CD14-positive monocyte (primary cell): ENCODE measurements at regions not wholly inside any gene's neighbourhood (a gene's known extent, or its start where the extent isn't known, plus 50 kb on each side); places are given as distances from the start of the nearest gene placed in this dataset.

Experiments used
- DNase-seq, 3 donors: peaks; one replicate each; pipeline ENCODE4 v3.0.0-alpha.2; 2011 to 2022
- H2AFZ ChIP-seq: 2 replicates; pipeline ENCODE4 v1.6.0; 2012; ENCODE audit warnings: mild to moderate bottlenecking, low read depth, low read length, inconsistent platforms; ENCODE audit not compliant: insufficient read depth, poor library complexity, severe bottlenecking
- H3K27ac ChIP-seq, 2 donors: 1 replicate in 1 of 2; 2 replicates in 1 of 2; pipeline ENCODE4 v1.5.1; 2012 to 2013; ENCODE audit warnings: low read length in 2 of 2, control low read depth in 1 of 2, inconsistent platforms in 1 of 2, low read depth in 1 of 2, mild to moderate bottlenecking in 1 of 2
- H3K27me3 ChIP-seq, 2 donors: one replicate each; pipeline versions ENCODE4 v1.6.0 to v1.6.1; 2011 to 2013; ENCODE audit warnings: low read length in 2 of 2; ENCODE audit not compliant: control insufficient read depth in 2 of 2, insufficient read depth in 2 of 2
- H3K36me3 ChIP-seq, 2 donors: replicated peaks in 1 of 2; 1 replicate in 1 of 2; 2 replicates in 1 of 2; pipeline versions ENCODE4 v1.5.1 to v1.6.1; 2012 to 2013; ENCODE audit warnings: low read length in 2 of 2, control low read depth in 1 of 2, inconsistent platforms in 1 of 2, mild to moderate bottlenecking in 1 of 2; ENCODE audit not compliant: insufficient read depth in 2 of 2, control insufficient read depth in 1 of 2
- H3K4me1 ChIP-seq, 2 donors: 1 replicate in 1 of 2; 2 replicates in 1 of 2; pipeline versions ENCODE4 v1.5.1 to v1.6.1; 2012 to 2013; ENCODE audit warnings: low read length in 2 of 2, control low read depth in 1 of 2, inconsistent platforms in 1 of 2, mild to moderate bottlenecking in 1 of 2, moderate library complexity in 1 of 2; ENCODE audit not compliant: insufficient read depth in 2 of 2, control insufficient read depth in 1 of 2
- H3K4me2 ChIP-seq: replicated peaks from 2 replicates; pipeline ENCODE3; 2012; ENCODE audit warnings: low read length, moderate library complexity, mild to moderate bottlenecking; ENCODE audit not compliant: poor library complexity, severe bottlenecking; ENCODE audit errors: extremely low read depth
- H3K4me3 ChIP-seq, 3 experiments: fragments of 200-600 bp in 1 of 3; sonication (generic) in 1 of 3; replicated peaks in 1 of 3; 1 replicate in 2 of 3; 2 replicates in 1 of 3; pipeline ENCODE4 v1.5.1; 2011 to 2013; ENCODE audit warnings: low read length in 3 of 3, mild to moderate bottlenecking in 3 of 3, control low read depth in 2 of 3, low read depth in 2 of 3, inconsistent platforms in 1 of 3, moderate library complexity in 1 of 3
- H3K79me2 ChIP-seq: 2 replicates; pipeline ENCODE4 v1.6.0; 2012; ENCODE audit warnings: mild to moderate bottlenecking, control low read depth, inconsistent platforms, low read length, moderate library complexity; ENCODE audit not compliant: insufficient read depth
- H3K9ac ChIP-seq: 2 replicates; pipeline ENCODE4 v1.6.0; 2017; ENCODE audit warnings: low read length, mild to moderate bottlenecking; ENCODE audit not compliant: insufficient read depth, poor library complexity, severe bottlenecking
- H3K9me3 ChIP-seq, 2 donors: replicated peaks in 1 of 2; 1 replicate in 1 of 2; 2 replicates in 1 of 2; pipeline versions ENCODE4 v1.5.1 to v1.6.1; 2012 to 2013; ENCODE audit warnings: low read length in 2 of 2, control low read depth in 1 of 2; ENCODE audit not compliant: control insufficient read depth in 1 of 2, insufficient read depth in 1 of 2
- H4K20me1 ChIP-seq: 2 replicates; pipeline ENCODE4 v1.6.0; 2012; ENCODE audit warnings: mild to moderate bottlenecking, low read length, control low read depth, moderate library complexity; ENCODE audit not compliant: insufficient read depth
- H3K27ac Mint-ChIP-seq, 7 donors: one replicate each; pipeline ENCODE4 v1.8.0; 2020; ENCODE audit warnings: mild to moderate bottlenecking in 7 of 7, mixed read lengths in 7 of 7, moderate library complexity in 6 of 7, inconsistent platforms in 2 of 7
- H3K27me3 Mint-ChIP-seq, 3 donors: one replicate each; pipeline ENCODE4 v1.8.0; 2021 to 2022; ENCODE audit warnings: low read depth in 3 of 3, mild to moderate bottlenecking in 3 of 3, mixed read lengths in 3 of 3, moderate library complexity in 3 of 3, inconsistent platforms in 1 of 3
- H3K36me3 Mint-ChIP-seq, 2 donors: one replicate each; pipeline ENCODE4 v1.8.0; 2020; ENCODE audit warnings: mixed read lengths in 2 of 2, inconsistent platforms in 1 of 2, mild to moderate bottlenecking in 1 of 2
- H3K4me1 Mint-ChIP-seq: one replicate; pipeline ENCODE4 v1.8.0; 2020; ENCODE audit warnings: mild to moderate bottlenecking, mixed read lengths
- H3K4me3 Mint-ChIP-seq, 2 donors: one replicate each; pipeline ENCODE4 v1.8.0; 2020; ENCODE audit warnings: mild to moderate bottlenecking in 2 of 2, mixed read lengths in 2 of 2, moderate library complexity in 1 of 2
- H3K9me3 Mint-ChIP-seq, 7 donors: one replicate each; pipeline ENCODE4 v1.8.0; 2020 to 2022; ENCODE audit warnings: mixed read lengths in 7 of 7, mild to moderate bottlenecking in 6 of 7, moderate library complexity in 6 of 7, inconsistent platforms in 2 of 7
- WGBS: methylation state at CpG from one replicate; pipeline ENCODE4 v1.1.5; 2013; ENCODE audit warnings: missing lambda C conversion rate; ENCODE audit not compliant: insufficient coverage; 5-methylcytosine and 5-hydroxymethylcytosine counted together
- intact Hi-C, 2 donors: fragments of 100-400 bp; cut with micrococcal nuclease; formaldehyde crosslinking; loops; one replicate each; pipeline versions ENCODE4 v1.15.0 to v1.15.1; 2023
- TF ChIP-seq, protein P1 (sequence below): fragments of 200-600 bp; IDR thresholded peaks from one replicate; pipeline ENCODE4 v1.8.0; 2022; ENCODE audit warnings: antibody characterized with exemption, mild to moderate bottlenecking

DNA sequence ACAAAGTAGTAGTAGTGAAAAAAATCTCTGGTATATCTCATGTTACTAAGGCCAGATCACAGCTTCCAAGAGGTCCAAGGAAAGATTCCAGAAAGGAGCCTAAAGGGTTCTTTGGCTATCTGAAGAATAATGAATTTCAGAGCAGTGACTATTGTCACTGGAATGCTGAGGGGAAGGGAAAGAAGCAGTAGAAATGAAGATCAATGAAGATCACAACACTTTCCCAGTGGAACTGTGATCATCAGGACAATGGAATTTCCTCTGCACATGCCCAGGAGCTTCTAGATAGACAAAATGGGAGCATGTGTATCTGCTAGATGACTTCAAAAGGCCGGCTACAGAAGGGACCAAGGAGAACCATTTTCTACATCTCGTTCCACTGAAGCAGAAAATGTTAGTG is 219.5 kb upstream of the PHYHIPL start:
- intact Hi-C loops, result no loop called here
- Histone ChIP-seq H3K27ac (no peak overlapping the region), H3K4me2 (no peak overlapping the region), H2AFZ (no peak overlapping the region), H3K79me2 (no peaks in the 10 kb centered on the region), H3K4me3 (no peak overlapping the region), H4K20me1 (no peaks in the 10 kb centered on the region), H3K27me3 (no peaks in the 10 kb centered on the region), H3K36me3 (no peaks in the 10 kb centered on the region), H3K9me3 (no peaks in the 10 kb centered on the region), H3K4me1 (no peaks in the 10 kb centered on the region), H3K9ac (no peak overlapping the region)
- WGBS, result 100% methylated on average over 1 of the region's 2 CpGs
- no peaks in the 10 kb centered on the region for H3K36me3 Mint-ChIP-seq
- TF ChIP-seq, protein P1, sequence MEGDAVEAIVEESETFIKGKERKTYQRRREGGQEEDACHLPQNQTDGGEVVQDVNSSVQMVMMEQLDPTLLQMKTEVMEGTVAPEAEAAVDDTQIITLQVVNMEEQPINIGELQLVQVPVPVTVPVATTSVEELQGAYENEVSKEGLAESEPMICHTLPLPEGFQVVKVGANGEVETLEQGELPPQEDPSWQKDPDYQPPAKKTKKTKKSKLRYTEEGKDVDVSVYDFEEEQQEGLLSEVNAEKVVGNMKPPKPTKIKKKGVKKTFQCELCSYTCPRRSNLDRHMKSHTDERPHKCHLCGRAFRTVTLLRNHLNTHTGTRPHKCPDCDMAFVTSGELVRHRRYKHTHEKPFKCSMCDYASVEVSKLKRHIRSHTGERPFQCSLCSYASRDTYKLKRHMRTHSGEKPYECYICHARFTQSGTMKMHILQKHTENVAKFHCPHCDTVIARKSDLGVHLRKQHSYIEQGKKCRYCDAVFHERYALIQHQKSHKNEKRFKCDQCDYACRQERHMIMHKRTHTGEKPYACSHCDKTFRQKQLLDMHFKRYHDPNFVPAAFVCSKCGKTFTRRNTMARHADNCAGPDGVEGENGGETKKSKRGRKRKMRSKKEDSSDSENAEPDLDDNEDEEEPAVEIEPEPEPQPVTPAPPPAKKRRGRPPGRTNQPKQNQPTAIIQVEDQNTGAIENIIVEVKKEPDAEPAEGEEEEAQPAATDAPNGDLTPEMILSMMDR, result no peak
- no peaks in the 10 kb centered on the region for H3K4me1 Mint-ChIP-seq
- H3K4me3 Mint-ChIP-seq, result no peak overlapping the region
- no peak for DNase-seq
- H3K27ac Mint-ChIP-seq, result no peak overlapping the region
- no peaks in the 10 kb centered on the region for H3K9me3 Mint-ChIP-seq
- peaks cover 0 to 3% (median 3%) of the 10 kb centered on the region in 3 donors for H3K27me3 Mint-ChIP-seq

DNA sequence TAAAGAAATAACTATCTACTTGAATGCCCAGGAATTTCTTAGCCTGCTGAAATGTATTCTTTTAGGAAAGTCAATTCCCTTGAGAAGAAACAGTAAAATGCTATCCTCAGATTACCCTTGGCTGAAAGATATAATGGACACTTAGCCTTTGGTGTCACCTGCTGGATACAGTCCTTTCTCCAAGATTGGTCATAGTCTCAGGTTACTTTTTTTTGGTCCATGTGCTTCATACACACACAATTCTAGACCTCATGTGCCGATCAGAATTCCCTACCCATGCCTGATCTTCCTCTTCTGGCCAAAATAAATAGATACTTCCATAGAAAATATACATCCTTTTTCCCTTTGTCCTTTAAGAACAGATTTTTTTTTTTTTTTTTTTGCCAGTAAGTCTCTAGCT is 218.9 kb upstream of the PHYHIPL start:
- Histone ChIP-seq H3K9ac (no peak overlapping the region), H3K4me2 (no peak overlapping the region), H3K27me3 (no peaks in the 10 kb centered on the region), H3K36me3 (no peaks in the 10 kb centered on the region), H3K4me3 (no peak overlapping the region), H3K79me2 (no peaks in the 10 kb centered on the region), H3K27ac (no peak overlapping the region), H3K9me3 (no peaks in the 10 kb centered on the region), H2AFZ (no peak overlapping the region), H3K4me1 (no peaks in the 10 kb centered on the region), H4K20me1 (no peaks in the 10 kb centered on the region)
- H3K4me1 Mint-ChIP-seq, result no peaks in the 10 kb centered on the region
- H3K36me3 Mint-ChIP-seq, result no peaks in the 10 kb centered on the region
- H3K9me3 Mint-ChIP-seq, result no peaks in the 10 kb centered on the region
- intact Hi-C loops, result no loop called here
- TF ChIP-seq, protein P1, result no peak
- H3K27me3 Mint-ChIP-seq, result peaks cover 0 to 3% (median 3%) of the 10 kb centered on the region in 3 donors
- H3K4me3 Mint-ChIP-seq, result no peak overlapping the region
- DNase-seq, result no peak
- no peak overlapping the region for H3K27ac Mint-ChIP-seq
- WGBS, result 89% methylated on average over 1 of the region's 1 CpG
